GM21786 (cell line): ENCODE measurements at regions not wholly inside any gene's neighbourhood (a gene's known extent, or its start where the extent isn't known, plus 50 kb on each side); places are given as distances from the start of the nearest gene placed in this dataset.
"Not testable (repeated sequence)": the region's sequence is repeated elsewhere in the genome, so short reads cannot be mapped to it uniquely, and the experiment has no call there.

Experiments used
- ATAC-seq: cut with Tn5 transposase; IDR thresholded peaks from one replicate; pipeline ENCODE4 v1.9.1; 2021; ENCODE audit not compliant: unreplicated experiment

GRCh38 chr6:121682666-121683065 lies 247.2 kb downstream of the GJA1 start:
- ATAC-seq, result no peak

GRCh38 chr6:121685806-121686205 lies 250.4 kb downstream of the GJA1 start:
- not testable (repeated sequence) for ATAC-seq

GRCh38 chr6:121686611-121687023 lies 251.2 kb downstream of the GJA1 start:
- no peak for ATAC-seq

GRCh38 chr6:121688974-121689373 lies 253.5 kb downstream of the GJA1 start:
- ATAC-seq, result no peak

GRCh38 chr6:121691126-121691551 lies 255.7 kb downstream of the GJA1 start:
- ATAC-seq, result no peak

- no peak for ATAC-seq
Observed at GRCh38 chr6:121694389-121694788, 258.9 kb downstream of the GJA1 start.

GRCh38 chr6:121694801-121695251 lies 259.4 kb downstream of the GJA1 start:
- no peak for ATAC-seq

- ATAC-seq, result no peak
Observed at GRCh38 chr6:121695329-121695728, 259.9 kb downstream of the GJA1 start.

- ATAC-seq, result no peak
Observed at GRCh38 chr6:121697921-121698320, 262.5 kb downstream of the GJA1 start.

GRCh38 chr6:121698617-121699016 lies 263.2 kb downstream of the GJA1 start:
- no peak for ATAC-seq

GRCh38 chr6:121703129-121703528 lies 267.7 kb downstream of the GJA1 start:
- not testable (repeated sequence) for ATAC-seq

GRCh38 chr6:121711472-121711871 lies 276.0 kb downstream of the GJA1 start:
- ATAC-seq, result no peak

GRCh38 chr6:121717686-121718085 lies 282.2 kb downstream of the GJA1 start:
- ATAC-seq, result no peak

GRCh38 chr6:121720867-121721266 lies 285.4 kb downstream of the GJA1 start:
- not testable (repeated sequence) for ATAC-seq

- no peak for ATAC-seq
Observed at GRCh38 chr6:121723623-121724022, 288.2 kb downstream of the GJA1 start.

- no peak for ATAC-seq
Observed at GRCh38 chr6:121724576-121724975, 289.1 kb downstream of the GJA1 start.

GRCh38 chr6:121726596-121726995 lies 291.1 kb downstream of the GJA1 start:
- ATAC-seq, result no peak

GRCh38 chr6:121730616-121731015 lies 295.2 kb downstream of the GJA1 start:
- ATAC-seq, result no peak

- no peak for ATAC-seq
Observed at GRCh38 chr6:121731381-121731780, 295.9 kb downstream of the GJA1 start.

- ATAC-seq, result no peak
Observed at GRCh38 chr6:121732641-121733040, 297.2 kb downstream of the GJA1 start.

- no peak for ATAC-seq
Observed at GRCh38 chr6:121733234-121733633, 297.8 kb downstream of the GJA1 start.

GRCh38 chr6:121740188-121740587 lies 304.7 kb downstream of the GJA1 start:
- not testable (repeated sequence) for ATAC-seq

- ATAC-seq, result no peak
Observed at GRCh38 chr6:121743691-121744090, 308.2 kb downstream of the GJA1 start.

GRCh38 chr6:121748376-121748775 lies 312.9 kb downstream of the GJA1 start:
- ATAC-seq, result no peak
